HG02840 (cell line): ENCODE measurements at regions not wholly inside any gene's neighbourhood (a gene's known extent, or its start where the extent isn't known, plus 50 kb on each side); places are given as distances from the start of the nearest gene placed in this dataset.
"Not testable (repeated sequence)": the region's sequence is repeated elsewhere in the genome, so short reads cannot be mapped to it uniquely, and the experiment has no call there.

Experiments
- ATAC-seq: cut with Tn5 transposase; IDR thresholded peaks from one replicate; pipeline ENCODE4 v1.9.1; 2021; ENCODE audit warnings: mild to moderate bottlenecking, moderate library complexity, moderate number of reproducible peaks; ENCODE audit not compliant: unreplicated experiment, low FRiP score

DNA sequence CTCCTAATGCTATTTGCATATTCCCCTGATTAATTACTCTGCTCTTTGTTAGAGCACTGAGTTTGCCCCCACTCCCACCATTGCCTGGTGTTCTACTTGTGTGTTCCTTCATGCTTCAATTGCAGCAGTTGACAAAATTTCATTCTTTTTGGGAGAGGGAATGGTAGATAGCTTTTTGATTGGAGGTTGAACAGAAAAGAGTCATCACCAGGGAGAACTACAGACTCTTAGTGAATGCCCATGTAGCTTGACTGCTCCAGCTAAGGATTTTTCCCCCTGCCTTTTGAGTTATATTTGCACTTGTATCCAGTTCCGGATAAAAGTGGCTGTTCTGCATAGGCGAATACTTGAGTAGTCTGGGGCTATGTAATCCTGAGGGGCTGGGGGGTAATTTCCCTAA is 183.9 kb downstream of the ETNK1 start:
- ATAC-seq = no peak

DNA sequence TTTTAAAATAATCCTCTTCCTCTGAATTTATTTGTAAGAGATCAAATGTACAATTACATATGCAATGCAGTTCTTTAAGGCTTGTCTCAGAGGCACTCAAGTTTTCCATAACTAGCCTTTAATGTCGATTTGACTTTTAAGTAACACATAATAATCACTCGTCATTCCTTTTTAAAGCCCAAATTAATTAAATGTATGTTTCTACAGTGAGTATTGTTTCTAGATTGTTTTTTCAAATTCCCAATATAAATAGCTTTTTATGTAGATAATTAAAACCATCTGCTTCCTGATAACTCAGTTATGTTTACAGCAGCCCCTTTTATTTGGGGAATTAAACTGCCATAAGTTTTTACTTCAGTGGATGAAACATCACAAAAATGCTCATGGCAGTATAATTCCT is 185.1 kb downstream of the ETNK1 start:
- ATAC-seq = no peak

DNA sequence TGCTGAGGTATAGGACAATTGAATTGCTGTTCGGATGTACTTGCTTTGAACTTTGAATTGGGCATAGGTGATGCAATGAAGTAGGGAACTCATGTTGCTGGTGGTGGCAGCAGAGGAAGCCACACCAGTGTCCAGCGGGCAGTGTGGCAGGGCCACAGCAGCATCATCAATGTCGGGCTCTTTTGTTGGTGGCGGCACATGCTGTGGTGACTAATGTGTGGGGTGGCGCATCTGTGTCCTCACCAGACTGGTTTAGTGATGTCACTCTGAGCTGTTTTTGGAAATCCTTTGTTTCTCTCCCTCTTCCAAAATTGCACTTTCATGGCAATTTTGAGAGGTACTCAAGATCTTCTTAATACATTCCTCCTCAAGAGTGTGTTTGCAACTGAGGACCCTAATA is 187.6 kb downstream of the ETNK1 start:
- ATAC-seq = no peak

DNA sequence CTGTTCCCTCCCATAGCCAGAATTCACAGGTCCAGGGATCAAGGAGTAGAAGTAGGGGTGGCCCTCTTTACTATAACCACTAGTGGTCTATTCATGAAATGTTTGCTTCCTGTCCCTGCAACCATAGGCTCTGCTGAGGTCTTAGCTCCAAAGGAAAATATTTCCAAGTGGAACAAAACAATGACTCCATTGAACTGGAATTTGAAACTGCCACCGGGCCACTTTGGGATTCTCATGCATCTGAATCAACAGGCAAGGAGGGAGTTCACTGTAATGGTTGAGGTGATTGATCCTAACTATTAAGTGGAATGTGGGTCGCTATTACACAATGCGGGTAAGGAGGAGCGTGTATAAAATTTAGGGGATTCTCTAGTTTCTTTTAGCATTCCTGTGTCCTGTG is 197.0 kb downstream of the ETNK1 start:
- no peak for ATAC-seq

DNA sequence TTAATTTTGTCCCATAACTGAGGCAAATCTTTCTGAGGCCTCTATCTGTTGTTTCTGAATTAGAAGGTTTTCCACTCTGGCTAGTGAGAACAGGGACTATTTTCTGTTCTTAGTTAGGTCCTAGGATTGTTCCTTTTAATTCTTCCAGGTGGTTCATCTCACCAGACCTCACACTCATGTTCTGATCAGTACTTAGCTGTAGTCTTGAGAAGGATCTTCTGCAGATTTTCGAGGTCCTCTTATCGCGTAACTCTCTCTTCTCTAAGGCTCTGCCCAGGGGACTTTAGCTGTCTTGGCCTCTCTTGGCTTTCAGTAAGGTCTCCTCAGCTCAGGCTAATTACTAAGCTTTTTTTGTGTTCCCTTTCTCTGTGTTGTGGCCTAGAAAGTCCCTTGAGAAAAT is 201.1 kb downstream of the ETNK1 start:
- no peak for ATAC-seq

DNA sequence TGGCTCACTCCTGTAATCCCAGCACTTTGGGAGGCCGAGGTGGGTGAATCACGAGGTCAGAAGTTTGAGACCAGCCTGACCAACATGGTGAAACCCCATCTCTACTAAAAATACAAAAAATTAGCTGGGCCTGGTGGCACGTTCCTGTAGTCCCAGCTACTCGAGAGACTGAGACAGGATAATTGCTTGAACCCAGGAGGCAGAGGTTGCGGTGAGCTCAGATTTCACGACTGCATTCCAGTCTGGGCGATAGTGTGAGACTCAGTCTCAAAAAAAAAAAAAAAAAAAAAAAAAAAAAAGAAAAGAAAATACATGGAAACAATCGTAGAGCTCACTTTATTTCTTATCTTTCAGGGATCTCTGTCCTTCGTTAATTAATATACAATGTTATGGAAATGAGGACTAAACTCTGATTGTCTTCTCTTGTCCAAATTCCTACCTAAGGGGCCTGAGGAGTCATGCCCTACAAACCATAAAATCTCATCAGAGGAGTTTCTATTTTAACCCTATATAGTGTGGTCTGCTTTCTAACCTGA is 201.5 kb downstream of the ETNK1 start:
- not testable (repeated sequence) for ATAC-seq

DNA sequence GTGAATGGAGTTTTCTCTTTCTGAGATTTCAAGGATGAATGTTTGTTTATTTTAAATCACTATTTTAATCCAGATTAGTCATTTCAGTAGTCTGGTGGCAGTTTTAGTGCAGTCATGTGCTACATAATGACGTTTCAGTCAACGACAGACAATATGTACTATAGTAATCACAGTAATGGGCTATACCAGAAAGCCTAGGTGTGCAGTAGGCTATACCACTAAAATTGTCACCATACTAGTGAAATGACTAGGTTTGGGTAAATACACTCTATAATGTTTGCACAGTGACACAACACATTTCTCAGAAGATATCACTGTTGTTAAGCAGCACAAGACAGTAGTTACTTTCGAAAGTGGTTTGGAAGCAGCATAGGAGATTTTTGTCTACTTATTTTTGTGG is 203.1 kb downstream of the ETNK1 start:
- ATAC-seq = no peak

DNA sequence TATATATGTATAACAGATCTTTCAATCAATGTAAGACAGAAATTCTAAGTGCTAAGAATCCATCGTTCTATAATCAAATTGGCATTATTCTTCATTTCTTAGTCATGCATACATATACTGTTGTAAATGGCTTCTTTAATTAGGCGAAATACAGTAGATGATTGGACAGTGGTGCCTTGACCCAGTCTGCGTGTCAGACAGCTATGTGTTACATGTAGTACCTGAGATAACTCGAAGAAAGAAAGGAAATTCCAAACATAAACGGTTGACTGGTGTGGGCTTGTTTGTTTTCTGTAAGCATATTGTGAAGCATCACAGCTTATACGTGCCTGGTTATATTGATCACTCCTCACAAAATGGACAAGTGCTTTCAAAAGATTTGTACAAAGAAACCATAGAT is 210.5 kb downstream of the ETNK1 start:
- no peak for ATAC-seq

DNA sequence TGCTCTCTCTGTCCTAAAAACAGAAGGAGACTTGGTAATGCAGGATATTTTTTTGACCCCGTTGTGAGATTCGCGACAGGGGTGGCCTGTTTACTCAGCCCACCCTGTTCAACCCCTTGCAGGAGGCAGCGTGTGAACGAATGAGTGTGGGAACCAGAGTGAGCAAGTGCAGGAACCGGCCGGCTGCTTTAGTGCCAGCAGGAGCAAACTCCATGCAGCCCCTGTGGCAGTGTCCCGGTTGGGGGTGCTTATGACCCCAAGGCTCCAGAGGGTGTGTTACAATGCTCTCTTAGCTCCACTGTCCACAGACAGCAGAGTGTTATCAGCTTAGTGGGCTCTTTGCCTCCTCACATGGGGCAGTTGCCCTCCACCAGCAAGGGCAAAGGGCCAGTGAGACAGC is 225.2 kb downstream of the ETNK1 start:
- ATAC-seq = no peak

DNA sequence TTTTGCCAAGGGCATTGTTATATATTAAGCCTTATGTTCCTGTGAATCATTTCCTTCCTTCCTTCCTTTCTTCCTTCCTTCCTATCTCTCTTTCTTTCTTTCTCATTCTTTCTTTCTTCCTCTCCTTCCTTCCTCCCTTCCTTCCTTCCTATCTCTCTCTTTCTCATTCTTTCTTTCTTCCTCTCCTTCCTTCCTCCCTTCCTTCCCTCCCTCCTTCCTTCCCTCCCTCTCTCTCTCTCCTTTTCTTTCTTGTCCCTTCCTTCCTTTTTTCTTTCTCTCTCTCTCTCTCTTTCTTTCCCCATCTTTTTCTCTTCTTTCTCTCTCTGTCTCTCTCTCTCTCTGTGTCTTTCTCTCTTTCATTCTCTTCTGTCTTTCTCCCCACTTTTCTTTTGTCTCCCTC is 226.6 kb downstream of the ETNK1 start:
- no peak for ATAC-seq

DNA sequence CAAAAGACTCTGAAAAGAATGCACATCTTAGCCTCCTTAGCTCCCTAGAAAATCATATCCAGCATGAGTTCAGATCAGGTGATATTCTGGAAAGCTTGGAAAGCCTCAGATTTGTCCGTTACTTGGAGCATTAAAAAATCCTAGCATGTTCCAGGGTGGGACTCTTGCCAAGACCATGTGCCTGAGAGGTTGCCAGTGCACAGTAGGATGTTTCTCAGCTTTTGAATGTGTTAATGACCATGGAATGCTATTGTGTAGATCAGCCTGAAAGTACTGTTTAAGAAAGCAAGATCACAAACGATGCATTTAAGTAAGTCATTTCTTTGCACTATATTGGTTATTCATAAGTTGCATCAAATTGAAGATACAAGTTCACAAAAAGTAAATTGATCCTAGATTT is 230.5 kb downstream of the ETNK1 start:
- no peak for ATAC-seq

DNA sequence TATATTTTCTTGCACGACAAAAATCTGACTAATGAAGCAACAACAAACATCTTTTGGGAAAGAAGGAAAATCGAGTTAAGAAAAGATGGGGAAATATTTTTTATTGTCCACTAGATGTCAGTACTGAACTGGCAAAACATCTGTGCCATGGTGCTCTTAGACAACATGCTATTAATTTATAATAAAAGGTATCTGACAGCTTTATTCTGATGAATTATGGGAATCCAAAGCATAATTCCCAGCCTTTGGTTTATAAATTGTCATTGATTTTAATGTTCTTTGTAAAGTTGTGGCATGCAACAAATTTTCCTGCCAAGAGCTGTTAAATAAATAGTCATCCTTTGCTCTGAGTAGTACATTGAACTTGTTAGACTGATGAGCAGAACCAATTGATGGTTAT is 231.2 kb downstream of the ETNK1 start:
- ATAC-seq = no peak

DNA sequence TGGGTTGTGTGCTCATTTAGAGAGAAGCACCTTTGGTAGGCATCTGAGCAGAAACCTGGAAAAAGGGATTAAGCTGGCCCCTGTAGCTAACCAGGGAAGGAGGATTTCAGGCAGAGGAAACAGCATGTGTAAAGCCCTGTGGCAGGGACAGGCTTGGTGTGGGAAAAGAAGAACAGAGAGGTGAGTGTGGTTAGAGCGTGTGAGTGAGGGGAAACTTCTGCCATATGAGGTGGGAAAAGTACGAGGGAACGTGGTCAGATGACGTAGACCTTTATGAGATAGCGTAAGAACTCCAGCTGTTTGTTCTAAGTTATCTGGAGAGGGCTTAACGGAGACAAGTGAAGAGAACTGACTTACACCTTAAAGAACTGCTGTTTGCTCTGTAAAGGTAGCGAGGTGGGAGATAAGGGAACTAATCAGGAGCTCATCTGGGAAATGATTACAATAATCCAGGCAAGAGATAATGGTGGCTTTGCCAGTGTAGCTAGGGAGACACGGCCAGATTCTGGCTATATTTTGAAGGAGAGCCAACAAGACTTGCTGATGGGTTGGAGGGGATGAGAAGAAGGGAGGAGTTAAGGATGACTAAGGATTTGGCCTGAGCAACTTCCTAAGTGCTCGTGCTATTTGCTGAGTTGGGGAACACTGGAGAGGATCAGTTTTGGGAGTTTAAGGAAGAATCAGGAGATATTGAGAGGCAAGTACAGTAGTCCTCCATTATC is 234.0 kb downstream of the ETNK1 start:
- ATAC-seq = no peak

DNA sequence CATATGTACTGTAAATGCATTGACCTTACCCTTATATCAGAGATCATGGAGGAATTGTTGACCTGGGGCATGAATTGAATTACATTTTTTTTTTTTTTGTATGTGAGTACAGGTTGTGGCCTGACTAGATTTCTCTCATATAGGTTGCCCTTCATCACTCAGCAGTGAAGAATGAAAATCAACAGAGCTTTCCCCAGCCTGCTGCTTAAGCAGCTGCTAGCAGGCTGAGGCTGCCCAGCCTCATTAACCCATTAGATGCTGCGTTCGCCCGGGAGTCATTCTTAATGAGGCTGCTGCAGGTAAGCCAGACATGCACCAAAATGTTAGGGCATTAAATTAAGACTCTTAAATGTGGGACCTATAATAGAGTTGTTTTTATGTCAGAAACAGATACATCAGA is 236.0 kb downstream of the ETNK1 start:
- ATAC-seq = no peak

DNA sequence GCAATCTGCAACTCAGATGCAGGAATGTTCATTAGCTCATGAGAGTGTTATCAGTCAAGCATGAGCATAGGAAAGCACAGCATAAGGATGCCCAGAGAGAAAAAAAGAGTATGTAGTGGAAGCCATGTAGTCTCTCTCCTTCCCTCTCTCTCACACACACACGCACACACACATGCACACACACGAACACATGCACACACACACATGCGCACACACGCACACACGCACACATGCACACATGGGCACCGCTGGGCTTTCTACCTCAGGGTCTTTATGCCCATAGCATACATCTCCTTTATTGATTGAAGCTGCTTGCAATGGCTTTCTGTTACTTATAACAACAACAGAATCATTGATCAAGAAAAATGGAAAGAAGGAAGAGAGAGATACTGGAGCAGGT is 240.9 kb downstream of the ETNK1 start:
- ATAC-seq = no peak

DNA sequence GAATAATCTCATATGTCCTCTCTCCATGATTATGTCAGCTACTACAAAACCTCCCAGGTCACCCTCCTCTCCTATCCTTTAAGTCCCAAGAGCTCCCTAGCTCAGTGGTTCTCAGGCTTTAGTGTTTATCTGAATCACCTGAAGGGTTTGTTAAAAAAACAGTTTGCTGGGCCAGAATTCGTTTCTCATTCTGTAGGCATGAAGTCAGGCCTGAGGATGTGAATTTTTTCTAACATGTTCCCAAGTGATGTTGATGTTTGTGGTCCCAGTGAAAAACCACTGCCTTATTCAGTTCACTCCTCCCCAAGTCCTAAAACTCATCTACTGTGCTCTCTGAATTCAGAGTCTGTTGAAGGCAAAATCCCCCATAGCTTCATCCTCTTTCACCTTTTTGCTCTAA is 241.4 kb downstream of the ETNK1 start:
- ATAC-seq = no peak

DNA sequence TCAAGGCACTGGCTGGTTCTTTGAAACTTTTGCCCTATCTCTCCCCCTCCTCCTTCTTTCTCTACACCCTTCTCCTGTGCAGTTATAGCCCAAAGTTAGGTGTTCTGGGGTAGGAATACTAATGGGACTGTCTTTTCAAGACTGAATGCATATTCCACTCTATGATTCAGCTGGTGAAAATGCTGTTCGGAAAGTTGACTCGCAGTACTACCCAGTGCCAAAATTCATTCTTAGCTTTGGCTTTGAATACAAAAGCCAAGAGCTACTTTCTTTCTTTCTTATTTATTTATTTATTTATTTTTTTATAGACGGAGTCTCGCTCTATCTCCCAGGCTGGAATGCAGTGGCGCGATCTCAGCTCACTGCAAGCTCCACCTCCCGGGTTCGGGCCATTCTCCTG is 249.2 kb downstream of the ETNK1 start:
- ATAC-seq = no peak

DNA sequence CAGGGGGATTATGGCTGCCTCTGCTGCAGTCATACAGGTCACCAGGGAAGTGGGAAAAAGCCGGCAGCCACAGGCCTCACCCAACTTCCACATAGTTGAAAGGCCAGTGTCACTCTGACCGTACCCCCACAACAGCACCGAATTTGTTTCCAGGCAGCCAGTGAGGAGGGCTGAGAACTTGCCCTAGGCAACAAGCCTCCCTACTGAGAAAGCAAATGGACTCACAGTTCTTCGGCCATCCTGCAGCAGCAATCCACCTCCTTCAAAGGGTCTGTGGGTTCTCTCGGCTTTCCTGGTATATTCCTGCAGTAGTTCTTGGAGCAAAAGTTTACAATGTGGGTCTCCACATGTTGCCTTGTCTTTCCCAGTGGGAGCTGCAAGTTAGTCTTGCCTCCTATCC is 251.3 kb downstream of the ETNK1 start:
- ATAC-seq = no peak

DNA sequence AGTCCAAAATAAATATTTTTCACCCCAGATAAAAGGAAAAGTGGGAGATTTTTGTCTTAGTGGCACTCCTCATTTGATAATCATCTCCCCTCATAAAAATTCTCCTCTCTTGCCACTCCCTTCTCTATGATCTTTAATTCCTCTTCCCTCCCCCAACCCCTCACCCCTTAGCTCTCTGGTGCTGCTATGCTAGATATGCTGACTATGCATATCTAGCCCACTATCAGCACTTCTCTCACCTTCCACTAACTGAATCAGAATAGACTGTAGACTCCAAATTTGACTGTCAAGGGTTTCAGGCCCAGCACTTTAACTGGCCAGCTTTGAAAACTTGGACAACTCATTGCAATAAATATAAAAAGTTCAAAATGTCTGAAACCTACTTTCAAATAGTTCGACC is 254.2 kb downstream of the ETNK1 start:
- no peak for ATAC-seq

DNA sequence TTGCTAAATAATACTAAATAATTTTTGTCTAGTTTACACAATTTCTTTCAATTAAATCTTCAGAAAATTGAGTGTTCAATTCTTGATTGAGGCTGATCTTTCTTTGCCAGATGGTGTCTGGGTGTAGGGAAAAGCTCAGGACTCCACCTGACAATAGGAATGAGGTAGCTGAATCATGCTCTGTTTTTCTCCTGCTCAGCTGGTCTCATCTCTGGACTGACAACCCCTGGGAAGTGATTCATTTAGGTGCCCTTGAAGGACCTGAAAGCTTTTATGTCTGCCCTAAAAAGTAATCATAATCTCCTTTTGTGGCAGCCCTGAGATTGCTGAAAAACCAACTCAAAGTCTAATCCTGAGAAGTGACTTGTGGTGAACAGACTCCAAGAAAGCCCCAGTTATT is 255.4 kb downstream of the ETNK1 start:
- ATAC-seq = no peak

DNA sequence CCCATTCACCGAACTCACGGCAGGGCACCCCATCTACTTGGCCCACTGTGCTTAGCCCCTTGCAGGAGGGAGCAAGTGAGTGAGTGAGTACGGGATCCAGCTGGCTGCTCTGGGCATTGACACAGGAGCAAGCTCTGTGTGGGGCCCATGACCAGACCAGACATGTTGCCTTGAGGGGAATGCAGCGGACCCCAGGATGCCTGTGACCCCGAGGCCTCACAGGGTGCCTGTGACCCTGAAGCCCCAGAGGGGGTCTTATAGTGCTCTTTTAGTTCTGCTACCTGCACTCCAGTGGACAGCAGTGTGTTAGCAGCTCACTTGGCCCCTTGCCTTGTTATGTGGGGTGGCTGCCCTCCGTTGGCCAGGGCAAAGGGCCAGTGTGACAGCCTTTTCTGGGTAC is 255.8 kb downstream of the ETNK1 start:
- ATAC-seq = no peak

DNA sequence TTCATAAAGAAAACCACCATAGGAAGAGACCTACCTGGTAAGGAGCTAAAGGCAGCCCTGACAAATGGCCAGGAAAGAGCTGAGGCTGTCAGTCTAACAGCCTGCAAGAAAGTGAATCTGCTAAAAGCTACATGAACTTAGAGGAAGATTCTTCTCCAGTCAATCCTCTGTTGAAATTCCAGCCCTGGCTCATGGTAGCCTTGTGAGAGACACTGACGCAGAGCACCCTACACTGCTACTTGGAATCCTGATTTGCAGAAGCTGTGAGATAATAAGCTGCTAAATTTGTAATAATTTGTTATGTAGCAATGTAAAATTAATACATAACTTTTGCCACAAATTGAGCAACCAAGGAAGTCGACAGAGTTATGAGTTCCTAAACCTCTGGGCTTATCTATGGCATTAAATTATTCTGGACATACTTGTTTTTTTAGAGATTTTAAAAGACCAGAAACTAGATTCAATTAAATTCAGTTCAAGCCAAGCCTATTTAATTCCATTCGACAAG is 257.0 kb downstream of the ETNK1 start:
- no peak for ATAC-seq

DNA sequence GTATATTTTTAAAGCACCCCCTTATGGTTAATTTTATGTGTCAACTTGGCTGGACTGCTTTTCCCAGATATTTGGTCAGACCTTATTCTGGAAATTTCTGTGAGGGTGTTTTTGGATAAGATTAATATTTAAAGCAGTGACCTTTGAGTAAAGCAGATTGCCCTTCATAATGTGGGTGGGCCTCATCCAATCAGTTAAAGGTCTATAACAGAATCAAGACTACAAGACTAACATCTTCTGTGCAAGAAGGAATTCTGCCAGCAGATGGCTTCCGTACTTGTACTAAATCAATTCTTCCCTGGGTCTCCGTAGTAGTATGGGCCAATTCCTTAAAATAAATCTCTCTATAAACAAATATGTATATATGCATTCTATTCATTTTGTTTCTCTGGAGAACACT is 257.6 kb downstream of the ETNK1 start:
- ATAC-seq = no peak
